ENCODE measurements at regions not wholly inside any gene's neighbourhood (a gene's known extent, or its start where the extent isn't known, plus 50 kb on each side); places are given as distances from the start of the nearest gene placed in this dataset.

- Histone ChIP-seq H3K9me3 (no peaks in the 10 kb centered on the region), H3K4me1 (peaks cover 7% of the 10 kb centered on the region), H3K27me3 (ENCODE audit: insufficient read depth in 3 of 3, low read length in 2 of 3) (no peaks in the 10 kb centered on the region), H3K27ac (no peak overlapping the region), H3K36me3 (ENCODE audit: insufficient read depth in 1 of 2, low read depth in 1 of 2) (no peaks in the 10 kb centered on the region), H3K4me3 (no peak overlapping the region)
- WGBS, 3 donors: 22 to 33% (median 23%) methylated on average over 4 of the region's 4 CpGs
- DNase-seq: peak; percentile 29 to 62
- TF ChIP-seq CTCF (IDR thresholded peaks at IDR 0.05): peak; percentile 79
- intact Hi-C loops (cut with DNase I): loop anchor here (5.0 to 10.0 kb wide), 7 partner anchors 52 to 790 kb away; partner anchors contain the start of gene SETBP1 (in 2 of the 2)
- ATAC-seq: peak; percentile 70 to 91 (median 88)
Measured at GRCh38 chr18:45384137-45384961, 230.9 kb upstream of the SLC14A2 start.

- intact Hi-C loops (cut with DNase I): loop anchor here (5.0 to 10.0 kb wide), 7 partner anchors 53 to 790 kb away; partner anchors contain the start of gene SETBP1 (in 2 of the 2)
- no peak for TF ChIP-seq CTCF (IDR thresholded peaks at IDR 0.05)
- H3K36me3 ChIP-seq (ENCODE audit: insufficient read depth in 1 of 2, low read depth in 1 of 2): no peaks in the 10 kb centered on the region
- no peaks in the 10 kb centered on the region for H3K9me3 ChIP-seq
- no peaks in the 10 kb centered on the region for H3K27me3 ChIP-seq (ENCODE audit: insufficient read depth in 3 of 3, low read length in 2 of 3)
- no peak for ATAC-seq
- no peak overlapping the region for H3K4me3 ChIP-seq
- peaks cover 7% of the 10 kb centered on the region for H3K4me1 ChIP-seq
- no peak for DNase-seq
- H3K27ac ChIP-seq: no peak overlapping the region
- WGBS, 3 donors: 63 to 77% (median 69%) methylated on average over 9 of the region's 9 CpGs
Measured at GRCh38 chr18:45384962-45385315, 230.3 kb upstream of the SLC14A2 start.

- intact Hi-C loops (cut with DNase I): loop anchor here (10.0 kb wide), 4 partner anchors 171 to 791 kb away; partner anchors contain the start of gene SETBP1 (in 2 of the 2)
- ATAC-seq (peak; percentile 50 to 81 (median 74)), DNase-seq (peak in 1 of 2 donors; percentile 65)
- no peak overlapping the region for H3K4me3 ChIP-seq
- no peaks in the 10 kb centered on the region for H3K36me3 ChIP-seq (ENCODE audit: insufficient read depth in 1 of 2, low read depth in 1 of 2)
- H3K4me1 ChIP-seq: peaks cover 7% of the 10 kb centered on the region
- peak; percentile 51 for TF ChIP-seq CTCF (IDR thresholded peaks at IDR 0.05)
- no peaks in the 10 kb centered on the region for H3K9me3 ChIP-seq
- no peaks in the 10 kb centered on the region for H3K27me3 ChIP-seq (ENCODE audit: insufficient read depth in 3 of 3, low read length in 2 of 3)
- WGBS, 3 donors: 47 to 62% (median 56%) methylated on average over 7 of the region's 7 CpGs
- H3K27ac ChIP-seq: no peak overlapping the region
Measured at GRCh38 chr18:45386041-45386655, 229.1 kb upstream of the SLC14A2 start.

GRCh38 chr18:45387229-45387628, 228.0 kb upstream of the SLC14A2 start:
- H3K27me3 ChIP-seq (ENCODE audit: insufficient read depth in 3 of 3, low read length in 2 of 3): no peaks in the 10 kb centered on the region
- peaks cover 7% of the 10 kb centered on the region for H3K4me1 ChIP-seq
- WGBS, 3 donors: 34 to 77% (median 58%) methylated on average over 2 of the region's 2 CpGs
- intact Hi-C loops (cut with DNase I): loop anchor here (10.0 kb wide), 4 partner anchors 172 to 792 kb away; partner anchors contain the start of gene SETBP1 (in 2 of the 2)
- ATAC-seq (no peak), DNase-seq (no peak)
- H3K27ac ChIP-seq: no peak overlapping the region
- no peak overlapping the region for H3K4me3 ChIP-seq
- no peak for TF ChIP-seq CTCF (IDR thresholded peaks at IDR 0.05)
- no peaks in the 10 kb centered on the region for H3K36me3 ChIP-seq (ENCODE audit: insufficient read depth in 1 of 2, low read depth in 1 of 2)
- H3K9me3 ChIP-seq: no peaks in the 10 kb centered on the region
